SH-SY5Y (cell line): ENCODE measurements at regions not wholly inside any gene's neighbourhood (a gene's known extent, or its start where the extent isn't known, plus 50 kb on each side); places are given as distances from the start of the nearest gene placed in this dataset.

Experiments
- GATA2 ChIP-seq: IDR thresholded peaks from 2 replicates; pipeline ENCODE4 v1.6.1; 2011; ENCODE audit warnings: mild to moderate bottlenecking, low read depth, low read length
- GATA3 ChIP-seq: IDR thresholded peaks from 2 replicates; pipeline ENCODE4 v1.6.1; 2011; ENCODE audit warnings: low read depth, mild to moderate bottlenecking, low read length, moderate library complexity

- TF ChIP-seq GATA3 (no peak), GATA2 (no peak)
Measured at GRCh38 chr16:8481810-8482209, 108.5 kb downstream of the TMEM114 start.
